HepG2 (cell line): ENCODE measurements at regions not wholly inside any gene's neighbourhood (a gene's known extent, or its start where the extent isn't known, plus 50 kb on each side); places are given as distances from the start of the nearest gene placed in this dataset.

Experiments
- FOXA1 ChIP-seq, 2 experiments: fragments of 450-650 bp in 1 of 2; sonication (generic) in 1 of 2; formaldehyde crosslinking in 1 of 2; IDR thresholded peaks; 2 replicates each; pipeline versions ENCODE4 v1.4.0 to v1.6.1; 2016 to 2020; ENCODE audit warnings: missing genetic modification reagents in 1 of 2
- FOXC1 ChIP-seq: sonication (generic); formaldehyde crosslinking; IDR thresholded peaks from 2 replicates; pipeline ENCODE4 v1.8.0; 2022; ENCODE audit warnings: mild to moderate bottlenecking, missing genetic modification reagents, borderline replicate concordance
- FOXK2 ChIP-seq: fragments of 450-650 bp; IDR thresholded peaks from 2 replicates; pipeline ENCODE4 v1.6.1; 2016
- IKZF1 ChIP-seq: fragments of 450-650 bp; IDR thresholded peaks from 2 replicates; pipeline ENCODE4 v1.7.1; 2016
- NBN ChIP-seq: fragments of 450-650 bp; conservative IDR thresholded peaks from 2 replicates; pipeline ENCODE4 v1.6.1; 2017
- NONO ChIP-seq, 2 experiments: fragments of 450-650 bp in 1 of 2; sonication (generic) in 1 of 2; formaldehyde crosslinking in 1 of 2; IDR thresholded peaks in 1 of 2; conservative IDR thresholded peaks in 1 of 2; 2 replicates each; pipeline versions ENCODE4 v1.6.1 to v1.8.0; 2017 to 2022; ENCODE audit warnings: mild to moderate bottlenecking in 1 of 2, missing genetic modification reagents in 1 of 2, moderate library complexity in 1 of 2
- REL ChIP-seq: sonication (generic); formaldehyde crosslinking; conservative IDR thresholded peaks from 2 replicates; pipeline ENCODE4 v1.8.0; 2022; ENCODE audit warnings: mild to moderate bottlenecking, missing genetic modification reagents, moderate library complexity
- SMAD1 ChIP-seq: sonication (generic); formaldehyde crosslinking; IDR thresholded peaks from 2 replicates; pipeline ENCODE4 v1.4.0; 2020; ENCODE audit warnings: missing genetic modification reagents, low read depth, mild to moderate bottlenecking, borderline replicate concordance
- SOX6 ChIP-seq, 2 experiments: fragments of 450-650 bp in 1 of 2; sonication (generic) in 1 of 2; formaldehyde crosslinking in 1 of 2; IDR thresholded peaks; 2 replicates each; pipeline versions ENCODE4 v1.4.0 to v1.6.1; 2017 to 2020; ENCODE audit warnings: antibody characterized with exemption in 1 of 2, mild to moderate bottlenecking in 1 of 2, missing genetic modification reagents in 1 of 2
- SRY ChIP-seq: sonication (generic); formaldehyde crosslinking; IDR thresholded peaks from 2 replicates; pipeline ENCODE4 v1.8.0; 2022; ENCODE audit warnings: mild to moderate bottlenecking, missing genetic modification reagents
- TMF1 ChIP-seq: sonication (generic); formaldehyde crosslinking; IDR thresholded peaks from 2 replicates; pipeline ENCODE4 v1.8.1; 2022; ENCODE audit warnings: low read depth, missing genetic modification reagents
- TRIM22 ChIP-seq: fragments of 450-650 bp; IDR thresholded peaks from 2 replicates; pipeline ENCODE4 v1.6.1; 2017
- U2AF2 ChIP-seq: fragments of 200-400 bp; formaldehyde crosslinking; IDR thresholded peaks from 2 replicates; pipeline ENCODE4 v1.6.1; 2017; ENCODE audit warnings: low read depth, mild to moderate bottlenecking, low read length
- ZFP36L2 ChIP-seq: sonication (generic); formaldehyde crosslinking; IDR thresholded peaks from 2 replicates; pipeline ENCODE4 v1.4.0; 2020; ENCODE audit warnings: missing genetic modification reagents
- ZFP41 ChIP-seq: sonication (generic); formaldehyde crosslinking; IDR thresholded peaks from 2 replicates; pipeline ENCODE4 v1.4.0; 2020; ENCODE audit warnings: mild to moderate bottlenecking, missing genetic modification reagents, borderline replicate concordance
- ZNF124 ChIP-seq: sonication (generic); formaldehyde crosslinking; IDR thresholded peaks from 2 replicates; pipeline ENCODE4 v1.4.0; 2020; ENCODE audit warnings: missing genetic modification reagents
- ZNF282 ChIP-seq: fragments of 450-650 bp; IDR thresholded peaks from 2 replicates; pipeline ENCODE4 v1.6.1; 2018; ENCODE audit not compliant: partially characterized antibody
- ZNF333 ChIP-seq: sonication (generic); formaldehyde crosslinking; IDR thresholded peaks from 2 replicates; pipeline ENCODE4 v1.4.0; 2020; ENCODE audit warnings: mild to moderate bottlenecking, missing genetic modification reagents, borderline replicate concordance
- ZNF354B ChIP-seq: sonication (generic); formaldehyde crosslinking; IDR thresholded peaks from 2 replicates; pipeline ENCODE4 v1.8.0; 2022; ENCODE audit warnings: mild to moderate bottlenecking, missing genetic modification reagents
- ZNF619 ChIP-seq: sonication (generic); formaldehyde crosslinking; IDR thresholded peaks from 2 replicates; pipeline ENCODE4 v1.4.0; 2020; ENCODE audit warnings: mild to moderate bottlenecking, missing genetic modification reagents
- TF ChIP-seq, protein P1 (sequence below): fragments of 450-650 bp; IDR thresholded peaks from 2 replicates; pipeline ENCODE4 v1.6.1; 2016
- TF ChIP-seq, protein P2 (sequence below): sonication (generic); formaldehyde crosslinking; IDR thresholded peaks from 2 replicates; pipeline ENCODE4 v1.4.0; 2020; ENCODE audit warnings: missing genetic modification reagents; ENCODE audit errors: not compliant biosample characterization
- TF ChIP-seq, protein P3 (sequence below): sonication (generic); formaldehyde crosslinking; IDR thresholded peaks from 2 replicates; pipeline ENCODE4 v1.4.0; 2020; ENCODE audit warnings: missing genetic modification reagents
- TF ChIP-seq, protein P4 (sequence below): sonication (generic); formaldehyde crosslinking; IDR thresholded peaks from 2 replicates; pipeline ENCODE4 v1.9.0; 2022; ENCODE audit warnings: low read depth, missing genetic modification reagents

DNA sequence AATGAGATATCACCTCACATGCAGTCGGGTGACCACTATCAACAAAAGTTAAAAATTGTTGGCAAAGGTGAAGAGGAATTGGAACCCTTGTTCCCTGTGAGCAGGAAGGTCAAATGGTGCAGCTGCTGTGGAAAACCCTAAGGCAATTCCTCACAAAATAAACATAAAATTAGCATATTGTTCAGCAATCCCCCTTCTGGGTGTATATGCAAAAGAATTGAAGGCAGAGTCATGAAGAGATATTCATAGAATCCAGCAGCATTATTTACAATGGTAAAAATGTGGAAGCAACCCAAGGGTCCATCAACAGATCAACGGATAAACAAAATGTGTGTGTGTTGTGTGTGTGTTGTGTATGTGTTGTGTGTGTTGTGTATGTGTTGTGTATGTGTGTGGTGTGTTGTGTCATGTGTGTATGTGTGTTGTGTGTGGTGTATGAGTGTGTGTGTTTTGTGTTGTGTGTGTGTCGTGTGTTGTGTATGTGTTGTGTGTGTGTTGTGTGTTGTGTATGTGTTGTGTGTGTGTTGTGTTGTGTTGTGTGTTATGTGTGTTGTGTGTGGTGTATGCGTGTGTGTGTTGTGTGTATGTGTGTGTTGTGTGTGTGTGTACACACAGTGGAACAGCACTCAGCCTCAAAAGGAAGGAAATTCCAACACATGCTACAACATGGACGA lies 245.1 kb downstream of the ERMARD start (continued):
- TF ChIP-seq U2AF2 (no peak), ZNF333 (CRISPR knock-in tag) (no peak), SMAD1 (CRISPR knock-in tag) (no peak), NBN (0 out of 2 replicates have a peak, but pooled peaks have one; percentile 66), ZFP36L2 (no peak), SRY (CRISPR knock-in tag) (no peak), ZNF354B (CRISPR knock-in tag) (no peak), TMF1 (CRISPR knock-in tag) (no peak), FOXA1 (IDR thresholded peaks at IDR 0.05) (peak; percentile 52; the same call in 1 of the 2 replicates), FOXA1 (CRISPR knock-in tag; IDR thresholded peaks at IDR 0.05) (no peak), FOXK2 (peak; percentile 17; the same call in 1 of the 2 replicates), REL (CRISPR knock-in tag) (no peak), IKZF1 (peak; percentile 54; the same call in 1 of the 2 replicates), ZNF619 (no peak), ZFP41 (CRISPR knock-in tag) (no peak), TRIM22 (peak; percentile 95; the same call in 1 of the 2 replicates), NONO (IDR thresholded peaks at IDR 0.05) (0 out of 2 replicates have a peak, but pooled peaks have one; percentile 41), NONO (CRISPR knock-in tag; conservative IDR thresholded peaks at IDR 0.05) (no peak), FOXC1 (CRISPR knock-in tag) (no peak), SOX6 (IDR thresholded peaks at IDR 0.05) (peak; percentile 92; the same call in 1 of the 2 replicates), SOX6 (CRISPR knock-in tag; IDR thresholded peaks at IDR 0.05) (no peak), ZNF282 (peak; percentile 65), ZNF124 (CRISPR knock-in tag) (no peak)
- TF ChIP-seq, protein P1, sequence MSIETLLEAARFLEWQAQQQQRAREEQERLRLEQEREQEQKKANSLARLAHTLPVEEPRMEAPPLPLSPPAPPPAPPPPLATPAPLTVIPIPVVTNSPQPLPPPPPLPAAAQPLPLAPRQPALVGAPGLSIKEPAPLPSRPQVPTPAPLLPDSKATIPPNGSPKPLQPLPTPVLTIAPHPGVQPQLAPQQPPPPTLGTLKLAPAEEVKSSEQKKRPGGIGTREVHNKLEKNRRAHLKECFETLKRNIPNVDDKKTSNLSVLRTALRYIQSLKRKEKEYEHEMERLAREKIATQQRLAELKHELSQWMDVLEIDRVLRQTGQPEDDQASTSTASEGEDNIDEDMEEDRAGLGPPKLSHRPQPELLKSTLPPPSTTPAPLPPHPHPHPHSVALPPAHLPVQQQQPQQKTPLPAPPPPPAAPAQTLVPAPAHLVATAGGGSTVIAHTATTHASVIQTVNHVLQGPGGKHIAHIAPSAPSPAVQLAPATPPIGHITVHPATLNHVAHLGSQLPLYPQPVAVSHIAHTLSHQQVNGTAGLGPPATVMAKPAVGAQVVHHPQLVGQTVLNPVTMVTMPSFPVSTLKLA, result 0 out of 2 replicates have a peak, but pooled peaks have one; percentile 15
- TF ChIP-seq, protein P2, sequence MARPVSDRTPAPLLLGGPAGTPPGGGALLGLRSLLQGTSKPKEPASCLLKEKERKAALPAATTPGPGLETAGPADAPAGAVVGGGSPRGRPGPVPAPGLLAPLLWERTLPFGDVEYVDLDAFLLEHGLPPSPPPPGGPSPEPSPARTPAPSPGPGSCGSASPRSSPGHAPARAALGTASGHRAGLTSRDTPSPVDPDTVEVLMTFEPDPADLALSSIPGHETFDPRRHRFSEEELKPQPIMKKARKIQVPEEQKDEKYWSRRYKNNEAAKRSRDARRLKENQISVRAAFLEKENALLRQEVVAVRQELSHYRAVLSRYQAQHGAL (CRISPR knock-in tag), result no peak
- TF ChIP-seq, protein P3, sequence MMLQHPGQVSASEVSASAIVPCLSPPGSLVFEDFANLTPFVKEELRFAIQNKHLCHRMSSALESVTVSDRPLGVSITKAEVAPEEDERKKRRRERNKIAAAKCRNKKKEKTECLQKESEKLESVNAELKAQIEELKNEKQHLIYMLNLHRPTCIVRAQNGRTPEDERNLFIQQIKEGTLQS (CRISPR knock-in tag), result no peak
- TF ChIP-seq, protein P4, sequence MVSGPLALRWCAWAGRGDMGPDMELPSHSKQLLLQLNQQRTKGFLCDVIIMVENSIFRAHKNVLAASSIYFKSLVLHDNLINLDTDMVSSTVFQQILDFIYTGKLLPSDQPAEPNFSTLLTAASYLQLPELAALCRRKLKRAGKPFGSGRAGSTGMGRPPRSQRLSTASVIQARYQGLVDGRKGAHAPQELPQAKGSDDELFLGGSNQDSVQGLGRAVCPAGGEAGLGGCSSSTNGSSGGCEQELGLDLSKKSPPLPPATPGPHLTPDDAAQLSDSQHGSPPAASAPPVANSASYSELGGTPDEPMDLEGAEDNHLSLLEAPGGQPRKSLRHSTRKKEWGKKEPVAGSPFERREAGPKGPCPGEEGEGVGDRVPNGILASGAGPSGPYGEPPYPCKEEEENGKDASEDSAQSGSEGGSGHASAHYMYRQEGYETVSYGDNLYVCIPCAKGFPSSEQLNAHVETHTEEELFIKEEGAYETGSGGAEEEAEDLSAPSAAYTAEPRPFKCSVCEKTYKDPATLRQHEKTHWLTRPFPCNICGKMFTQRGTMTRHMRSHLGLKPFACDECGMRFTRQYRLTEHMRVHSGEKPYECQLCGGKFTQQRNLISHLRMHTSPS (CRISPR knock-in tag), result no peak
